ENCODE measurements at regions not wholly inside any gene's neighbourhood (a gene's known extent, or its start where the extent isn't known, plus 50 kb on each side); places are given as distances from the start of the nearest gene placed in this dataset.

DNA sequence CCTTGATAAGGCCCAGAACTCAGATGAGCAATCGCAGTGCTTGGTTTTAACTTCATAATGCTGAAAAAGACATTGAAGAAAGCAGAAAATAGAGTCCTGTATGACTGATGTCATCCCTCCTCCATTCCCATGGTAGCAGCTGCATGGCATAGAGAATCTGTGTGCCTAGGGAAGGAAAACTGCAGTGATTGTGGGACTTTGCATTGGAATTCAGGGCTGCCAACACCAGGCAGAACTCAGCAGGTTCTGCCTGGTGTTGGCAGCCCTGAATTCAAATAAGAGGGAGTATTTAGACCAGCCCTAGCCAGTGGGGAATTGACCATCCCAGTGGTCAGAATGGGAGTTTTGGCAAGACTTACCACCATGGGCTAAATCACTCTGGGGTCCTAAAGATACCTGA lies 1016.0 kb downstream of the FAM181B start:
- no peak for DNase-seq (ENCODE audit: low read depth, low spot score)
- WGBS (ENCODE audit: insufficient coverage, insufficient replicate concordance, low lambda C conversion rate, missing lambda C conversion rate) = 0% methylated on average over 1 of the region's 1 CpG
- ChIA-PET RAD21 (ENCODE audit: unreplicated experiment) (no interaction called here), SMC1A (ENCODE audit: uncharacterized antibody, unreplicated experiment) (no interaction called here), POLR2A (no interaction called here), CTCF (no interaction called here)
- H3K9me3 ChIP-seq (replicated peaks; ENCODE audit: control insufficient read depth, insufficient read depth, low read length) = no peaks in the 10 kb centered on the region
- H3K36me3 ChIP-seq (ENCODE audit: control insufficient read depth in 2 of 2, insufficient read depth in 2 of 2, low read length in 1 of 2) = no peaks in the 10 kb centered on the region
- H3K4me2 ChIP-seq (ENCODE audit: control insufficient read depth, insufficient read depth) = no peak overlapping the region
- H3K27me3 ChIP-seq (replicated peaks in 1 of 2; ENCODE audit: control insufficient read depth in 2 of 2, insufficient read depth in 2 of 2, low read length in 1 of 2) = no peaks in the 10 kb centered on the region
- H3K9ac ChIP-seq (ENCODE audit: control insufficient read depth, insufficient read depth, low read length) = no peak overlapping the region
- in situ Hi-C loops (cut with MboI) (no loop called here), intact Hi-C loops (cut with micrococcal nuclease; ENCODE audit: unreplicated experiment) (no loop called here)
- TF ChIP-seq ZBTB4 (CRISPR knock-in tag; IDR thresholded peaks at IDR 0.05) (no peak), STAT3 (IDR thresholded peaks at IDR 0.05; ENCODE audit: low read depth, low read length) (no peak), MXI1 (IDR thresholded peaks at IDR 0.05; ENCODE audit: low read depth, low read length) (no peak), SMAD1 (IDR thresholded peaks at IDR 0.05; ENCODE audit: low read depth, partially characterized antibody) (no peak), ASH2L (IDR thresholded peaks at IDR 0.05; ENCODE audit: borderline replicate concordance, low read depth) (no peak), HDAC6 (IDR thresholded peaks at IDR 0.05; ENCODE audit: unreplicated experiment) (no peak), ZZZ3 (IDR thresholded peaks at IDR 0.05; ENCODE audit: control insufficient read depth, insufficient read length, low read depth) (no peak), ATF2 (IDR thresholded peaks at IDR 0.05; ENCODE audit: low read length) (no peak), DPF2 (IDR thresholded peaks at IDR 0.05) (no peak), BHLHE40 (IDR thresholded peaks at IDR 0.05; ENCODE audit: borderline replicate concordance in 1 of 2, low read depth in 2 of 2, low read length in 1 of 2) (no peak), SMARCA5 (IDR thresholded peaks at IDR 0.05) (no peak), SREBF1 (IDR thresholded peaks at IDR 0.05; ENCODE audit: low read length) (no peak), RBBP5 (conservative IDR thresholded peaks at IDR 0.05) (no peak), TCF3 (IDR thresholded peaks at IDR 0.05; ENCODE audit: borderline replicate concordance, insufficient read depth, low read depth, low read length) (no peak), ZSCAN29 (IDR thresholded peaks at IDR 0.05) (no peak), POU2F2 (IDR thresholded peaks at IDR 0.05; ENCODE audit: borderline replicate concordance, low read depth, low read length) (no peak), RAD51 (IDR thresholded peaks at IDR 0.05) (no peak), LARP7 (IDR thresholded peaks at IDR 0.05) (no peak), RCOR1 (conservative IDR thresholded peaks at IDR 0.05; ENCODE audit: low read depth, low read length) (no peak)
- TF ChIP-seq, protein P1, sequence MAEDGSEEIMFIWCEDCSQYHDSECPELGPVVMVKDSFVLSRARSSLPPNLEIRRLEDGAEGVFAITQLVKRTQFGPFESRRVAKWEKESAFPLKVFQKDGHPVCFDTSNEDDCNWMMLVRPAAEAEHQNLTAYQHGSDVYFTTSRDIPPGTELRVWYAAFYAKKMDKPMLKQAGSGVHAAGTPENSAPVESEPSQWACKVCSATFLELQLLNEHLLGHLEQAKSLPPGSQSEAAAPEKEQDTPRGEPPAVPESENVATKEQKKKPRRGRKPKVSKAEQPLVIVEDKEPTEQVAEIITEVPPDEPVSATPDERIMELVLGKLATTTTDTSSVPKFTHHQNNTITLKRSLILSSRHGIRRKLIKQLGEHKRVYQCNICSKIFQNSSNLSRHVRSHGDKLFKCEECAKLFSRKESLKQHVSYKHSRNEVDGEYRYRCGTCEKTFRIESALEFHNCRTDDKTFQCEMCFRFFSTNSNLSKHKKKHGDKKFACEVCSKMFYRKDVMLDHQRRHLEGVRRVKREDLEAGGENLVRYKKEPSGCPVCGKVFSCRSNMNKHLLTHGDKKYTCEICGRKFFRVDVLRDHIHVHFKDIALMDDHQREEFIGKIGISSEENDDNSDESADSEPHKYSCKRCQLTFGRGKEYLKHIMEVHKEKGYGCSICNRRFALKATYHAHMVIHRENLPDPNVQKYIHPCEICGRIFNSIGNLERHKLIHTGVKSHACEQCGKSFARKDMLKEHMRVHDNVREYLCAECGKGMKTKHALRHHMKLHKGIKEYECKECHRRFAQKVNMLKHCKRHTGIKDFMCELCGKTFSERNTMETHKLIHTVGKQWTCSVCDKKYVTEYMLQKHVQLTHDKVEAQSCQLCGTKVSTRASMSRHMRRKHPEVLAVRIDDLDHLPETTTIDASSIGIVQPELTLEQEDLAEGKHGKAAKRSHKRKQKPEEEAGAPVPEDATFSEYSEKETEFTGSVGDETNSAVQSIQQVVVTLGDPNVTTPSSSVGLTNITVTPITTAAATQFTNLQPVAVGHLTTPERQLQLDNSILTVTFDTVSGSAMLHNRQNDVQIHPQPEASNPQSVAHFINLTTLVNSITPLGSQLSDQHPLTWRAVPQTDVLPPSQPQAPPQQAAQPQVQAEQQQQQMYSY (CRISPR knock-in tag; IDR thresholded peaks at IDR 0.05) = no peak
- no peak overlapping the region for H2AFZ ChIP-seq (ENCODE audit: control insufficient read depth, low read depth, low read length)
- H3K4me1 ChIP-seq (ENCODE audit: control insufficient read depth, insufficient read depth, low read length) = no peaks in the 10 kb centered on the region
- ATAC-seq = no peak
- no peak overlapping the region for H3K27ac ChIP-seq (ENCODE audit: control insufficient read depth, insufficient read depth)
- FAIRE-seq = no peak
- no TSS peak for BruUV-seq (replicated peaks)
- H3K79me2 ChIP-seq (ENCODE audit: control insufficient read depth, insufficient read depth, low read length) = no peaks in the 10 kb centered on the region
- no peaks in the 10 kb centered on the region for H4K20me1 ChIP-seq (ENCODE audit: control insufficient read depth, insufficient read depth)
- H3K4me3 ChIP-seq = no peak overlapping the region
